Small intestine (tissue), 7 donors: ENCODE measurements at regions not wholly inside any gene's neighbourhood (a gene's known extent, or its start where the extent isn't known, plus 50 kb on each side); places are given as distances from the start of the nearest gene placed in this dataset.
A peak's percentile ranks its signal among the peaks of the same experiment; 100 is the strongest.

ENCODE experiments used
- DNase-seq, 2 donors: peaks; one replicate each; pipeline versions ENCODE4 v3.0.0 to v3.0.0-alpha.2; 2013
- FAIRE-seq: peaks from 2 replicates; lab custom pipeline; 2012; peaks lifted over from hg19 to GRCh38; lab: Jason Lieb, UNC
- H3K27ac ChIP-seq, 3 donors: one replicate each; pipeline ENCODE4 v1.5.1; 2013; ENCODE audit warnings: low read length in 2 of 3, mild to moderate bottlenecking in 2 of 3, control low read depth in 1 of 3, inconsistent platforms in 1 of 3, low read depth in 1 of 3, moderate library complexity in 1 of 3
- H3K27me3 ChIP-seq, 3 donors: one replicate each; pipeline ENCODE4 v1.6.1; 2013; ENCODE audit warnings: low read length in 3 of 3, inconsistent platforms in 1 of 3; ENCODE audit not compliant: control insufficient read depth in 3 of 3, insufficient read depth in 3 of 3
- H3K36me3 ChIP-seq, 3 donors: one replicate each; pipeline ENCODE4 v1.6.1; 2013; ENCODE audit warnings: low read length in 3 of 3, inconsistent platforms in 1 of 3, low read depth in 1 of 3, mild to moderate bottlenecking in 1 of 3, moderate library complexity in 1 of 3; ENCODE audit not compliant: control insufficient read depth in 3 of 3, insufficient read depth in 2 of 3
- H3K4me1 ChIP-seq, 3 donors: one replicate each; pipeline ENCODE4 v1.6.1; 2013; ENCODE audit warnings: low read length in 2 of 3, inconsistent platforms in 1 of 3, low read depth in 1 of 3, mild to moderate bottlenecking in 1 of 3, moderate library complexity in 1 of 3; ENCODE audit not compliant: control insufficient read depth in 3 of 3, insufficient read depth in 2 of 3
- H3K4me3 ChIP-seq, 3 donors: one replicate each; pipeline ENCODE4 v1.5.1; 2013; ENCODE audit warnings: low read length in 3 of 3, control low read depth in 1 of 3, inconsistent platforms in 1 of 3, low read depth in 1 of 3, mild to moderate bottlenecking in 1 of 3, moderate library complexity in 1 of 3
- H3K9me3 ChIP-seq, 2 donors: one replicate each; pipeline ENCODE4 v1.6.1; 2013; ENCODE audit warnings: low read depth in 1 of 2, low read length in 1 of 2; ENCODE audit not compliant: control insufficient read depth in 2 of 2, insufficient read depth in 1 of 2
- WGBS, 3 donors: extraction: QIAGEN DNeasy Blood & Tissue Kit; methylation state at CpG; one replicate each; pipeline ENCODE4 v1.1.7; 2013; 5-methylcytosine and 5-hydroxymethylcytosine counted together
- donor health status: healthy with polysubstance abuse.
- donor health status: control.
- donor health status: control.
- donor health status: Bipolar disorder and iron deficiency.
- donor health status: healthy.

- Histone ChIP-seq H3K4me1 (no peaks in the 10 kb centered on the region), H3K36me3 (no peaks in the 10 kb centered on the region), H3K27me3 (no peaks in the 10 kb centered on the region), H3K9me3 (no peaks in the 10 kb centered on the region), H3K27ac (no peak overlapping the region), H3K4me3 (no peak overlapping the region)
- 89 to 96% (median 92%) methylated on average over 1 of the region's 1 CpG for WGBS, 3 donors
- DNase-seq (no peak), FAIRE-seq (no peak)
Measured at GRCh38 chr12:115680967-115681366, 596.5 kb downstream of the MED13L start.

- DNase-seq (no peak), FAIRE-seq (no peak)
- no peak overlapping the region for H3K4me3 ChIP-seq
- H3K9me3 ChIP-seq = no peaks in the 10 kb centered on the region
- no peak overlapping the region for H3K27ac ChIP-seq
- WGBS, 3 donors = 91 to 95% (median 93%) methylated on average over 11 of the region's 11 CpGs
- no peaks in the 10 kb centered on the region for H3K4me1 ChIP-seq
- H3K27me3 ChIP-seq = peaks cover 0 to 3% (median 0%) of the 10 kb centered on the region in 3 donors
- no peaks in the 10 kb centered on the region for H3K36me3 ChIP-seq
Measured at GRCh38 chr12:115672506-115673080, 604.9 kb downstream of the MED13L start.

- H3K9me3 ChIP-seq = no peaks in the 10 kb centered on the region
- no peaks in the 10 kb centered on the region for H3K36me3 ChIP-seq
- H3K27me3 ChIP-seq = peaks cover 0 to 3% (median 0%) of the 10 kb centered on the region in 3 donors
- H3K4me3 ChIP-seq = no peak overlapping the region
- WGBS, 3 donors = 70 to 83% (median 77%) methylated on average over 3 of the region's 3 CpGs
- DNase-seq = no peak
- FAIRE-seq = no peak
- H3K4me1 ChIP-seq = no peaks in the 10 kb centered on the region
- no peak overlapping the region for H3K27ac ChIP-seq
Measured at GRCh38 chr12:115672086-115672485, 605.4 kb downstream of the MED13L start.

- H3K36me3 ChIP-seq = no peaks in the 10 kb centered on the region
- DNase-seq (no peak), FAIRE-seq (no peak)
- no peaks in the 10 kb centered on the region for H3K4me1 ChIP-seq
- no peak overlapping the region for H3K4me3 ChIP-seq
- H3K9me3 ChIP-seq = no peaks in the 10 kb centered on the region
- 72 to 84% (median 84%) methylated on average over 5 of the region's 5 CpGs for WGBS, 3 donors
- H3K27ac ChIP-seq = no peak overlapping the region
- peaks cover 0 to 3% (median 0%) of the 10 kb centered on the region in 3 donors for H3K27me3 ChIP-seq
Measured at GRCh38 chr12:115670869-115671268, 606.6 kb downstream of the MED13L start.

GRCh38 chr12:115667116-115667515 lies 610.4 kb downstream of the MED13L start:
- H3K9me3 ChIP-seq = no peaks in the 10 kb centered on the region
- H3K4me3 ChIP-seq = no peak overlapping the region
- H3K36me3 ChIP-seq = no peaks in the 10 kb centered on the region
- H3K27me3 ChIP-seq = peaks cover 0 to 3% (median 0%) of the 10 kb centered on the region in 3 donors
- no peaks in the 10 kb centered on the region for H3K4me1 ChIP-seq
- DNase-seq (no peak), FAIRE-seq (no peak)
- no peak overlapping the region for H3K27ac ChIP-seq
- WGBS, 3 donors = 30 to 52% (median 36%) methylated on average over 1 of the region's 1 CpG

- Histone ChIP-seq H3K27ac (no peak overlapping the region), H3K9me3 (no peaks in the 10 kb centered on the region), H3K27me3 (peaks cover 0 to 3% (median 0%) of the 10 kb centered on the region in 3 donors), H3K4me3 (no peak overlapping the region), H3K4me1 (no peaks in the 10 kb centered on the region), H3K36me3 (no peaks in the 10 kb centered on the region)
- FAIRE-seq (no peak), DNase-seq (no peak)
Measured at GRCh38 chr12:115666168-115666567, 611.3 kb downstream of the MED13L start.

GRCh38 chr12:115661112-115661511 lies 616.4 kb downstream of the MED13L start:
- Histone ChIP-seq H3K36me3 (no peaks in the 10 kb centered on the region), H3K27ac (no peak overlapping the region), H3K4me3 (no peak overlapping the region), H3K9me3 (no peaks in the 10 kb centered on the region), H3K4me1 (peaks cover 0 to 2% (median 0%) of the 10 kb centered on the region in 3 donors), H3K27me3 (no peaks in the 10 kb centered on the region)
- FAIRE-seq (no peak), DNase-seq (peak in 1 of 2 donors; percentile 24)
- WGBS, 3 donors = 50 to 62% (median 56%) methylated on average over 2 of the region's 2 CpGs

GRCh38 chr12:115660211-115660805 lies 617.2 kb downstream of the MED13L start:
- no peak overlapping the region for H3K4me3 ChIP-seq
- peak overlapping the region in 2 of 3 donors; percentile 57 to 72 for H3K27ac ChIP-seq
- no peak for FAIRE-seq
- peaks cover 0 to 2% (median 0%) of the 10 kb centered on the region in 3 donors for H3K4me1 ChIP-seq
- WGBS, 3 donors = 11 to 32% (median 31%) methylated on average over 10 of the region's 10 CpGs
- no peaks in the 10 kb centered on the region for H3K9me3 ChIP-seq
- H3K36me3 ChIP-seq = no peaks in the 10 kb centered on the region
- DNase-seq = peak; percentile 45 to 96
- no peaks in the 10 kb centered on the region for H3K27me3 ChIP-seq
